Bronchial epithelial cell (primary cell): ENCODE measurements at regions not wholly inside any gene's neighbourhood (a gene's known extent, or its start where the extent isn't known, plus 50 kb on each side); places are given as distances from the start of the nearest gene placed in this dataset.

Experiments
- DNase-seq: peaks from one replicate; pipeline ENCODE4 v3.0.0-alpha.2; 2010; ENCODE audit warnings: low read depth
- FAIRE-seq: peaks from 2 replicates; lab custom pipeline; 2011; peaks lifted over from hg19 to GRCh38; lab: Jason Lieb, UNC
- H3K27me3 ChIP-seq: 2 replicates; pipeline ENCODE4 v1.5.1; 2011; ENCODE audit warnings: low read length; ENCODE audit not compliant: control insufficient read depth, insufficient read depth
- H3K36me3 ChIP-seq: 2 replicates; pipeline ENCODE4 v1.5.1; 2011; ENCODE audit warnings: low read length; ENCODE audit not compliant: control insufficient read depth, insufficient read depth
- H3K4me3 ChIP-seq: 2 replicates; pipeline ENCODE4 v1.5.1; 2011; ENCODE audit warnings: mild to moderate bottlenecking, low read depth, low read length, control low read depth
- CTCF ChIP-seq: IDR thresholded peaks from 2 replicates; pipeline ENCODE4 v1.5.1; 2011; ENCODE audit warnings: mild to moderate bottlenecking, moderate library complexity, low read length, control low read depth, inconsistent platforms; ENCODE audit not compliant: insufficient read depth, severe bottlenecking

GRCh38 chr1:83516369-83516768, 482.6 kb downstream of the TTLL7 start:
- no peak for DNase-seq
- no peak for FAIRE-seq
- Histone ChIP-seq H3K36me3 (no peaks in the 10 kb centered on the region), H3K27me3 (no peaks in the 10 kb centered on the region), H3K4me3 (no peak overlapping the region)
- TF ChIP-seq CTCF, result no peak

- Histone ChIP-seq H3K4me3 (no peak overlapping the region), H3K36me3 (no peaks in the 10 kb centered on the region), H3K27me3 (no peaks in the 10 kb centered on the region)
- DNase-seq (no peak), FAIRE-seq (no peak)
- no peak for TF ChIP-seq CTCF
Measured at GRCh38 chr1:83515578-83516154, 483.3 kb downstream of the TTLL7 start.

GRCh38 chr1:83512373-83513193, 486.3 kb downstream of the TTLL7 start:
- Histone ChIP-seq H3K27me3 (no peaks in the 10 kb centered on the region), H3K4me3 (no peak overlapping the region), H3K36me3 (no peaks in the 10 kb centered on the region)
- FAIRE-seq (no peak), DNase-seq (no peak)
- TF ChIP-seq CTCF, result no peak

GRCh38 chr1:83511146-83511726, 487.7 kb downstream of the TTLL7 start:
- H3K27me3 ChIP-seq, result no peaks in the 10 kb centered on the region
- H3K36me3 ChIP-seq, result no peaks in the 10 kb centered on the region
- no peak overlapping the region for H3K4me3 ChIP-seq
- FAIRE-seq (no peak), DNase-seq (no peak)
- no peak for TF ChIP-seq CTCF

- Histone ChIP-seq H3K4me3 (no peak overlapping the region), H3K27me3 (no peaks in the 10 kb centered on the region), H3K36me3 (no peaks in the 10 kb centered on the region)
- FAIRE-seq (no peak), DNase-seq (no peak)
- TF ChIP-seq CTCF, result no peak
Measured at GRCh38 chr1:83509301-83509781, 489.6 kb downstream of the TTLL7 start.
